Natural killer cell treated with Interleukin-12 subunit alpha and Interleukin-12 subunit beta and Interleukin-15 and Interleukin-18, amount 100 ng/mL, for 72 hours (primary cell): ENCODE measurements at regions not wholly inside any gene's neighbourhood (a gene's known extent, or its start where the extent isn't known, plus 50 kb on each side); places are given as distances from the start of the nearest gene placed in this dataset.
A peak's percentile ranks its signal among the peaks of the same experiment; 100 is the strongest.

ENCODE experiments used
- ATAC-seq, 2 donors: fragments of 150-1000 bp; cut with Tn5 transposase in 1 of 2; sonication (Bioruptor Pico), chemical (Tn5 transposase) in 1 of 2; 2 replicates each; pipeline ENCODE4 v1.10.0; 2021
- DNase-seq: peaks from one replicate; pipeline ENCODE4 v3.0.0; 2022; ENCODE audit warnings: low spot score
- H3K27ac Mint-ChIP-seq, 2 donors: 1 replicate in 1 of 2; 2 replicates in 1 of 2; pipeline ENCODE4 v1.8.0; 2022; ENCODE audit warnings: mixed read lengths in 2 of 2, mild to moderate bottlenecking in 1 of 2, moderate library complexity in 1 of 2
- H3K27me3 Mint-ChIP-seq, 2 donors: 1 replicate in 1 of 2; 2 replicates in 1 of 2; pipeline ENCODE4 v1.8.0; 2022; ENCODE audit warnings: mixed read lengths in 2 of 2
- H3K36me3 Mint-ChIP-seq: one replicate; pipeline ENCODE4 v1.8.0; 2022; ENCODE audit warnings: mixed read lengths
- H3K4me1 Mint-ChIP-seq, 2 donors: 1 replicate in 1 of 2; 2 replicates in 1 of 2; pipeline ENCODE4 v1.8.0; 2022; ENCODE audit warnings: low read depth in 2 of 2, mixed read lengths in 2 of 2, mild to moderate bottlenecking in 1 of 2
- H3K4me3 Mint-ChIP-seq: one replicate; pipeline ENCODE4 v1.8.0; 2022; ENCODE audit warnings: mixed read lengths
- H3K9me3 Mint-ChIP-seq: 2 replicates; pipeline ENCODE4 v1.8.0; 2022; ENCODE audit warnings: mixed read lengths

GRCh38 chrX:16436348-16437188, 213.4 kb upstream of the S100G start:
- Mint-ChIP-seq H3K9me3 (no peaks in the 10 kb centered on the region), H3K36me3 (no peaks in the 10 kb centered on the region), H3K27ac (no peak overlapping the region), H3K4me1 (peaks cover 0 to 2% of the 10 kb centered on the region in 2 donors), H3K4me3 (no peak overlapping the region), H3K27me3 (peaks cover 0 to 14% of the 10 kb centered on the region in 2 donors)
- no peak for DNase-seq
- ATAC-seq = peak in 1 of 2 donors; percentile 76

GRCh38 chrX:16440446-16440845, 209.5 kb upstream of the S100G start:
- DNase-seq (no peak), ATAC-seq (no peak)
- no peak overlapping the region for H3K27ac Mint-ChIP-seq
- no peak overlapping the region for H3K4me3 Mint-ChIP-seq
- no peaks in the 10 kb centered on the region for H3K36me3 Mint-ChIP-seq
- no peaks in the 10 kb centered on the region for H3K9me3 Mint-ChIP-seq
- H3K4me1 Mint-ChIP-seq = no peaks in the 10 kb centered on the region
- H3K27me3 Mint-ChIP-seq = peaks cover 11 to 15% of the 10 kb centered on the region in 2 donors

DNA sequence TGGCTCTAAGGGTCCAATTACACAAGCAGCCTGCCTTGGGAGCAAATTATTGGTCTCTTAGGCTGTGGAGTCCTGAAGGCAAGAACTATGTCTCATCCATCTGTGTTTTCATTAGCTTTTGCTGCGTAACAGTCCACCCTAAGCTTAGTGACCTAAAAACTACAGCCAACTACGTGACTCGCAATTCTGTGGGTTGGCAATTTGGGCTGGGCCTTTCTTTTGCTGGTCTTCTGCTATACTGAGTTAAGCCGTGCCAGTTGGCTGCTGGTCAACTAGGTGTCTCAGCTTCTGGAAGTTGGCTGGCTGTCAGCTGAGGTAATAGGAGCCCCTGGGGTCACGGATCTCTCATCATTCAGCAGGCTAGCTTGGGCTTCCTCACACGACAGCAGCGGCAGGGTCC, 205.6 kb upstream of the S100G start:
- no peak overlapping the region for H3K27ac Mint-ChIP-seq
- H3K4me1 Mint-ChIP-seq = no peaks in the 10 kb centered on the region
- DNase-seq = no peak
- H3K4me3 Mint-ChIP-seq = no peak overlapping the region
- no peaks in the 10 kb centered on the region for H3K9me3 Mint-ChIP-seq
- no peak for ATAC-seq
- H3K27me3 Mint-ChIP-seq = peaks cover 8 to 11% of the 10 kb centered on the region in 2 donors
- H3K36me3 Mint-ChIP-seq = no peaks in the 10 kb centered on the region

GRCh38 chrX:16445166-16445752, 204.7 kb upstream of the S100G start:
- Mint-ChIP-seq H3K27ac (no peak overlapping the region), H3K9me3 (no peaks in the 10 kb centered on the region), H3K27me3 (peaks cover 11% of the 10 kb centered on the region in 2 donors), H3K36me3 (no peaks in the 10 kb centered on the region), H3K4me1 (no peaks in the 10 kb centered on the region), H3K4me3 (no peak overlapping the region)
- ATAC-seq = peak in 1 of 2 donors; percentile 82
- DNase-seq = peak; percentile 69

GRCh38 chrX:16451334-16451733, 198.6 kb upstream of the S100G start:
- H3K9me3 Mint-ChIP-seq = no peaks in the 10 kb centered on the region
- ATAC-seq (no peak), DNase-seq (no peak)
- H3K36me3 Mint-ChIP-seq = no peaks in the 10 kb centered on the region
- no peaks in the 10 kb centered on the region for H3K4me1 Mint-ChIP-seq
- H3K27me3 Mint-ChIP-seq = peaks cover 0 to 23% of the 10 kb centered on the region in 2 donors
- no peak overlapping the region for H3K27ac Mint-ChIP-seq
- no peak overlapping the region for H3K4me3 Mint-ChIP-seq

- no peak overlapping the region for H3K4me3 Mint-ChIP-seq
- no peak for ATAC-seq
- H3K9me3 Mint-ChIP-seq = no peaks in the 10 kb centered on the region
- H3K27me3 Mint-ChIP-seq = peaks cover 0 to 25% of the 10 kb centered on the region in 2 donors
- no peak overlapping the region for H3K27ac Mint-ChIP-seq
- no peak for DNase-seq
- H3K4me1 Mint-ChIP-seq = no peaks in the 10 kb centered on the region
- no peaks in the 10 kb centered on the region for H3K36me3 Mint-ChIP-seq
These were observed 195.0 kb upstream of the S100G start for GRCh38 chrX:16454926-16455325.

GRCh38 chrX:16457239-16457638, 192.7 kb upstream of the S100G start:
- no peak overlapping the region for H3K27ac Mint-ChIP-seq
- no peak overlapping the region for H3K4me3 Mint-ChIP-seq
- no peak for ATAC-seq

GRCh38 chrX:16458208-16458607, 191.8 kb upstream of the S100G start:
- Mint-ChIP-seq H3K4me3 (no peak overlapping the region), H3K4me1 (no peaks in the 10 kb centered on the region), H3K36me3 (no peaks in the 10 kb centered on the region), H3K27ac (no peak overlapping the region), H3K27me3 (peaks cover 0 to 16% of the 10 kb centered on the region in 2 donors), H3K9me3 (no peaks in the 10 kb centered on the region)
- DNase-seq = no peak
- no peak for ATAC-seq

More at GRCh38 chrX:16457239-16457638, 192.7 kb upstream of the S100G start:
- Mint-ChIP-seq H3K4me1 (no peaks in the 10 kb centered on the region), H3K36me3 (no peaks in the 10 kb centered on the region), H3K27me3 (peaks cover 0 to 17% of the 10 kb centered on the region in 2 donors), H3K9me3 (no peaks in the 10 kb centered on the region)
- no peak for DNase-seq

DNA sequence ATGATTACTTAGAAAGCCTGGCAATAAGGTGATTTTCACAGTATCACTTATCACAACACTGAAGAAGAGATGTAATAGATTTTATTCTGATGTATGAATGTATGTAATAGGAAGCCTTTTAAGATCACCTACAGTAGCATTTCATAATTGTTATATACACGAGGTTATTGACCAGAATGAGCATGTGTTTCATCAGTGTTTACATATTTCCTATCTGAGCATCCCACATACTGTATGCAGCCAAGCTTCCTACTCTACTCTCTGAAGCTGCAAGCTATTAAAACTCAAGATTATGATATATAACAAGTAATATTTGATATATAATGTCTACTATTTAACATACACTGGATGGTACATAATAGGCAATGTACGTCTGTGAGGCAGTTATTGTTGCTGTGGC, 190.9 kb upstream of the S100G start:
- H3K27me3 Mint-ChIP-seq = peaks cover 5 to 17% of the 10 kb centered on the region in 2 donors

DNA sequence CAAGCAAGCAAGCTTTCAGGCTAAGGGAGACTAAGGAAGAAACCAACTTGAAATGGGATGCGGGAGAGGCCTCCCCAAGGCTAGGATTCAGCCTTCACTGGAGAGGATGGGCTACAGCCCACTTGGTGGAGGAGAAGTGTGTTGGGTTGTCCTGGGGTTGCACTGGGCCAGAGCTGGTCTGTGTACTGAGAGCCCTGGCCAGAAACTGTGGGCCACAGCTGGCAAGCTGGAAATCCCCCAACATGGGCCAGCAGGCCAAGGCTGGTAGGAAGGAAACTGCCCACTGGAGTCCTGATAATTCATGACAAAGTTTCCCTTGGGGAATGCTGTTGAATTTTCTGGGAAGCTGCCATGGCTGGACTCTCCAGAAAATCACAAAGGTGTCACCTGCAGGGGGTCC, 188.0 kb upstream of the S100G start:
- ATAC-seq (no peak), DNase-seq (no peak)
- Mint-ChIP-seq H3K9me3 (no peaks in the 10 kb centered on the region), H3K4me1 (no peaks in the 10 kb centered on the region), H3K27ac (no peak overlapping the region), H3K4me3 (no peak overlapping the region), H3K36me3 (no peaks in the 10 kb centered on the region), H3K27me3 (peaks cover 12 to 17% of the 10 kb centered on the region in 2 donors)

More for the DNA sequence above, 190.9 kb upstream of the S100G start:
- no peaks in the 10 kb centered on the region for H3K4me1 Mint-ChIP-seq
- H3K27ac Mint-ChIP-seq = no peak overlapping the region
- H3K4me3 Mint-ChIP-seq = no peak overlapping the region
- no peak for DNase-seq
- no peaks in the 10 kb centered on the region for H3K9me3 Mint-ChIP-seq
- no peaks in the 10 kb centered on the region for H3K36me3 Mint-ChIP-seq
- no peak for ATAC-seq

GRCh38 chrX:16462912-16463311, 187.0 kb upstream of the S100G start:
- no peaks in the 10 kb centered on the region for H3K4me1 Mint-ChIP-seq
- ATAC-seq (no peak), DNase-seq (no peak)
- H3K9me3 Mint-ChIP-seq = no peaks in the 10 kb centered on the region
- H3K36me3 Mint-ChIP-seq = no peaks in the 10 kb centered on the region
- H3K27ac Mint-ChIP-seq = no peak overlapping the region
- H3K27me3 Mint-ChIP-seq = peaks cover 12 to 15% of the 10 kb centered on the region in 2 donors
- H3K4me3 Mint-ChIP-seq = no peak overlapping the region

DNA sequence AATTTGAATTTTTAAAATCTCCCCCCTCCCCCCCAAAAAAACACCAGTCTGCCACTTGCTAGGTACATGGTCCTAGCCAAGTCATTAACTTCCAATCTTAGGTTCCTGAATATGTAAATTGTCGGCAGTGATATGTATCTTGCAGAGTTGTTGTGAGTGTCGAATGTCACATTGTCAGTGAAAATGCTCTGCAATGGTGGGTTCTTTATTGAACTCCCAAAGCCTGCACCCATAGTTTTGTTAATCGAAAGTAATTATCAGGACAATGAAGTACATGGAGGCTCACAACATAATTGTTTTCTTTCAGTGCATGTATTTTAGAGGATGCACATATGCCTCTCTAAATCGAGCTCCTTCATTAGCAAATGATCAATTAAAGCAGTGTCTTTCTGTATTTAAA, 185.6 kb upstream of the S100G start:
- peaks cover 12 to 15% of the 10 kb centered on the region in 2 donors for H3K27me3 Mint-ChIP-seq
- H3K9me3 Mint-ChIP-seq = no peaks in the 10 kb centered on the region
- DNase-seq = no peak
- H3K36me3 Mint-ChIP-seq = no peaks in the 10 kb centered on the region
- H3K4me1 Mint-ChIP-seq = no peaks in the 10 kb centered on the region
- H3K4me3 Mint-ChIP-seq = no peak overlapping the region
- no peak overlapping the region for H3K27ac Mint-ChIP-seq
- no peak for ATAC-seq

GRCh38 chrX:16465081-16465876, 184.7 kb upstream of the S100G start:
- ATAC-seq (no peak), DNase-seq (no peak)
- Mint-ChIP-seq H3K36me3 (no peaks in the 10 kb centered on the region), H3K9me3 (no peaks in the 10 kb centered on the region), H3K27ac (no peak overlapping the region), H3K4me1 (no peaks in the 10 kb centered on the region), H3K27me3 (peaks cover 12 to 15% of the 10 kb centered on the region in 2 donors), H3K4me3 (no peak overlapping the region)
